HCT116 (cell line): ENCODE measurements at regions not wholly inside any gene's neighbourhood (a gene's known extent, or its start where the extent isn't known, plus 50 kb on each side); places are given as distances from the start of the nearest gene placed in this dataset.

Experiments used
- CEBPB ChIP-seq: IDR thresholded peaks from 2 replicates; pipeline ENCODE4 v1.6.1; 2012; ENCODE audit warnings: low read depth
- EZH2phosphoT487 ChIP-seq: fragments of 200-600 bp; IDR thresholded peaks from 2 replicates; pipeline ENCODE4 v1.6.1; 2018; ENCODE audit warnings: antibody characterized with exemption, borderline replicate concordance
- POLR2A ChIP-seq: IDR thresholded peaks from 2 replicates; pipeline ENCODE4 v1.7.0; 2011; ENCODE audit warnings: borderline replicate concordance; ENCODE audit not compliant: insufficient read depth, insufficient read length; ENCODE audit errors: extremely low read depth
- TF ChIP-seq, protein P1 (sequence below): IDR thresholded peaks from 2 replicates; pipeline ENCODE4 v1.6.1; 2012
- TF ChIP-seq, protein P2 (sequence below), 3 experiments: fragments of 200-600 bp in 1 of 3; sonication (generic) in 1 of 3; IDR thresholded peaks in 2 of 3; conservative IDR thresholded peaks in 1 of 3; 2 replicates each; pipeline ENCODE4 v1.5.1; 2012 to 2017; ENCODE audit warnings: low read depth in 2 of 3, low read length in 2 of 3, antibody characterized with exemption in 1 of 3, borderline replicate concordance in 1 of 3, control low read depth in 1 of 3, mild to moderate bottlenecking in 1 of 3, mixed read lengths in 1 of 3, mixed run types in 1 of 3, moderate library complexity in 1 of 3; ENCODE audit not compliant: insufficient read depth in 1 of 3

DNA sequence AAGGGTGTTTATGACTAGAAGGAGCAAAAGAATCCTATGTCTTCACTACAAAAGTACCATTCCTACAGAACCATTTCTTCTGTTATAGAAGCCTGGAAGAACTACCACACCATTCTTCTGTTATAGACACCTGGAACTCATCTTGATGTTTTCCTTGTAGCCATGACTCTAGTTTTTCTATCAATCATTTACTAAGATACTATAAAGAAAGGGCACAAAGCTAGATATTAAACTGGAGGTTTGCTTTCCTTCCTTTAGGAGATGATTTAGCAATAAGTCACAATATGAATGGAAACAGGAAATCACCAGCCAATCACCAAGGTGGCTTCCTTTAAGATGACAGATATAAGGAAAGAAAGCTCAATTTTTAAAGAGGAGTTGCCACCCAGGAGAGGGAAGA, 100.3 kb upstream of the NEUROD1 start:
- TF ChIP-seq POLR2A (no peak), CEBPB (no peak), EZH2phosphoT487 (no peak)
- TF ChIP-seq, protein P1, sequence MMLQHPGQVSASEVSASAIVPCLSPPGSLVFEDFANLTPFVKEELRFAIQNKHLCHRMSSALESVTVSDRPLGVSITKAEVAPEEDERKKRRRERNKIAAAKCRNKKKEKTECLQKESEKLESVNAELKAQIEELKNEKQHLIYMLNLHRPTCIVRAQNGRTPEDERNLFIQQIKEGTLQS: no peak
- TF ChIP-seq, protein P2, sequence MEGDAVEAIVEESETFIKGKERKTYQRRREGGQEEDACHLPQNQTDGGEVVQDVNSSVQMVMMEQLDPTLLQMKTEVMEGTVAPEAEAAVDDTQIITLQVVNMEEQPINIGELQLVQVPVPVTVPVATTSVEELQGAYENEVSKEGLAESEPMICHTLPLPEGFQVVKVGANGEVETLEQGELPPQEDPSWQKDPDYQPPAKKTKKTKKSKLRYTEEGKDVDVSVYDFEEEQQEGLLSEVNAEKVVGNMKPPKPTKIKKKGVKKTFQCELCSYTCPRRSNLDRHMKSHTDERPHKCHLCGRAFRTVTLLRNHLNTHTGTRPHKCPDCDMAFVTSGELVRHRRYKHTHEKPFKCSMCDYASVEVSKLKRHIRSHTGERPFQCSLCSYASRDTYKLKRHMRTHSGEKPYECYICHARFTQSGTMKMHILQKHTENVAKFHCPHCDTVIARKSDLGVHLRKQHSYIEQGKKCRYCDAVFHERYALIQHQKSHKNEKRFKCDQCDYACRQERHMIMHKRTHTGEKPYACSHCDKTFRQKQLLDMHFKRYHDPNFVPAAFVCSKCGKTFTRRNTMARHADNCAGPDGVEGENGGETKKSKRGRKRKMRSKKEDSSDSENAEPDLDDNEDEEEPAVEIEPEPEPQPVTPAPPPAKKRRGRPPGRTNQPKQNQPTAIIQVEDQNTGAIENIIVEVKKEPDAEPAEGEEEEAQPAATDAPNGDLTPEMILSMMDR (IDR thresholded peaks at IDR 0.05 in 2 of 3, conservative IDR thresholded peaks at IDR 0.05 in 1 of 3; ENCODE audit: borderline replicate concordance in 1 of 3, insufficient read depth in 1 of 3, low read depth in 2 of 3, low read length in 2 of 3): no peak
